SK-N-SH (cell line): ENCODE measurements at regions not wholly inside any gene's neighbourhood (a gene's known extent, or its start where the extent isn't known, plus 50 kb on each side); places are given as distances from the start of the nearest gene placed in this dataset.
"Not testable (repeated sequence)": the region's sequence is repeated elsewhere in the genome, so short reads cannot be mapped to it uniquely, and the experiment has no call there.

ENCODE experiments used
- FOXJ3 ChIP-seq: sonication (generic); formaldehyde crosslinking; IDR thresholded peaks from 2 replicates; pipeline ENCODE4 v1.5.1; 2020; ENCODE audit warnings: mild to moderate bottlenecking, missing genetic modification reagents
- POLR2AphosphoS5 ChIP-seq: IDR thresholded peaks from 2 replicates; pipeline ENCODE4 v1.6.1; 2012; ENCODE audit warnings: low read depth, low read length
- TF ChIP-seq, protein P1 (sequence below): IDR thresholded peaks from 2 replicates; pipeline ENCODE4; 2012
- TF ChIP-seq, protein P2 (sequence below): fragments of 200-600 bp; sonication (generic); IDR thresholded peaks from 2 replicates; pipeline ENCODE4 v1.6.1; 2017; ENCODE audit warnings: antibody characterized with exemption, mild to moderate bottlenecking, moderate library complexity
- TF ChIP-seq, protein P3 (sequence below): IDR thresholded peaks from 2 replicates; pipeline ENCODE4 v1.4.0; 2012; ENCODE audit warnings: low read depth, borderline replicate concordance

DNA sequence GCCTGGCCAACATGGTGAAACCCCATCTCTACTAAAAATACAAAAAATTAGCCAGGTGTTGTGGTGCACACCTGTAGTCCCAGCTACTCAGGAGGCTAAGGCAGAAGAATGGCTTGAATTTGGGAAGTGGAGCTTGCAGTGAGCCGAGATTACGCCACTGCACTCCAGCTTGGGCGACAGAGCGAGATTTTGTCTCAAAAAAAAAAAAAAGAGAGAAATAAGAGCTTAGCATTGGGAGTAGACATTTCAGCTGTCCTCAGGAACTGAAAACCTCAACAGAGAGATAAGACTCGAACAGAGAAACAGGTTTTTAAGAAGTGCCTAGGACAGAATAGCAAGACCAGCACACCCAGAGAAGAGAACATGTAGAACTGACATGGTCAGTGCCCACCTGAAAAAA is 262.6 kb upstream of the RAB4A start:
- TF ChIP-seq, protein P1, sequence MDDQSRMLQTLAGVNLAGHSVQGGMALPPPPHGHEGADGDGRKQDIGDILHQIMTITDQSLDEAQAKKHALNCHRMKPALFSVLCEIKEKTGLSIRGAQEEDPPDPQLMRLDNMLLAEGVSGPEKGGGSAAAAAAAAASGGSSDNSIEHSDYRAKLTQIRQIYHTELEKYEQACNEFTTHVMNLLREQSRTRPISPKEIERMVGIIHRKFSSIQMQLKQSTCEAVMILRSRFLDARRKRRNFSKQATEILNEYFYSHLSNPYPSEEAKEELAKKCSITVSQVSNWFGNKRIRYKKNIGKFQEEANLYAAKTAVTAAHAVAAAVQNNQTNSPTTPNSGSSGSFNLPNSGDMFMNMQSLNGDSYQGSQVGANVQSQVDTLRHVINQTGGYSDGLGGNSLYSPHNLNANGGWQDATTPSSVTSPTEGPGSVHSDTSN, result not testable (repeated sequence)
- TF ChIP-seq, protein P2, sequence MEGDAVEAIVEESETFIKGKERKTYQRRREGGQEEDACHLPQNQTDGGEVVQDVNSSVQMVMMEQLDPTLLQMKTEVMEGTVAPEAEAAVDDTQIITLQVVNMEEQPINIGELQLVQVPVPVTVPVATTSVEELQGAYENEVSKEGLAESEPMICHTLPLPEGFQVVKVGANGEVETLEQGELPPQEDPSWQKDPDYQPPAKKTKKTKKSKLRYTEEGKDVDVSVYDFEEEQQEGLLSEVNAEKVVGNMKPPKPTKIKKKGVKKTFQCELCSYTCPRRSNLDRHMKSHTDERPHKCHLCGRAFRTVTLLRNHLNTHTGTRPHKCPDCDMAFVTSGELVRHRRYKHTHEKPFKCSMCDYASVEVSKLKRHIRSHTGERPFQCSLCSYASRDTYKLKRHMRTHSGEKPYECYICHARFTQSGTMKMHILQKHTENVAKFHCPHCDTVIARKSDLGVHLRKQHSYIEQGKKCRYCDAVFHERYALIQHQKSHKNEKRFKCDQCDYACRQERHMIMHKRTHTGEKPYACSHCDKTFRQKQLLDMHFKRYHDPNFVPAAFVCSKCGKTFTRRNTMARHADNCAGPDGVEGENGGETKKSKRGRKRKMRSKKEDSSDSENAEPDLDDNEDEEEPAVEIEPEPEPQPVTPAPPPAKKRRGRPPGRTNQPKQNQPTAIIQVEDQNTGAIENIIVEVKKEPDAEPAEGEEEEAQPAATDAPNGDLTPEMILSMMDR, result not testable (repeated sequence)
- TF ChIP-seq FOXJ3, POLR2AphosphoS5: not testable (repeated sequence)
- TF ChIP-seq, protein P3, sequence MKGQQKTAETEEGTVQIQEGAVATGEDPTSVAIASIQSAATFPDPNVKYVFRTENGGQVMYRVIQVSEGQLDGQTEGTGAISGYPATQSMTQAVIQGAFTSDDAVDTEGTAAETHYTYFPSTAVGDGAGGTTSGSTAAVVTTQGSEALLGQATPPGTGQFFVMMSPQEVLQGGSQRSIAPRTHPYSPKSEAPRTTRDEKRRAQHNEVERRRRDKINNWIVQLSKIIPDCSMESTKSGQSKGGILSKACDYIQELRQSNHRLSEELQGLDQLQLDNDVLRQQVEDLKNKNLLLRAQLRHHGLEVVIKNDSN, result not testable (repeated sequence)
